SK-N-SH treated with all-trans-retinoic acid at 6 μM for 48 hours (cell line): ENCODE measurements at regions not wholly inside any gene's neighbourhood (a gene's known extent, or its start where the extent isn't known, plus 50 kb on each side); places are given as distances from the start of the nearest gene placed in this dataset.
A peak's percentile ranks its signal among the peaks of the same experiment; 100 is the strongest.

ENCODE experiments used
- ATAC-seq: fragments of 200-7000 bp; cut with Tn5 transposase; 3 replicates; pipeline ENCODE4 v1.9.1; 2020; ENCODE audit warnings: mild to moderate bottlenecking, moderate library complexity
- ARNTL ChIP-seq: fragments of 450-650 bp; formaldehyde crosslinking; IDR thresholded peaks from 2 replicates; pipeline ENCODE4 v1.5.0; 2020; ENCODE audit warnings: low read depth, mild to moderate bottlenecking, moderate library complexity, borderline replicate concordance
- BACH2 ChIP-seq: fragments of 250-450 bp; sonication (Bioruptor Pico); IDR thresholded peaks from 2 replicates; pipeline ENCODE4 v1.9.0; 2021; ENCODE audit warnings: mild to moderate bottlenecking, borderline replicate concordance
- CSDC2 ChIP-seq: fragments of 250-450 bp; sonication (Bioruptor Pico); IDR thresholded peaks from 2 replicates; pipeline ENCODE4 v1.5.0; 2020; ENCODE audit warnings: mild to moderate bottlenecking, moderate library complexity
- ESRRG ChIP-seq: fragments of 250-450 bp; sonication (Bioruptor Pico); IDR thresholded peaks from 2 replicates; pipeline ENCODE4 v1.6.1; 2021; ENCODE audit warnings: mild to moderate bottlenecking
- GLIS3 ChIP-seq: fragments of 250-450 bp; sonication (Bioruptor Pico); IDR thresholded peaks from 2 replicates; pipeline ENCODE4 v1.5.0; 2020; ENCODE audit warnings: mild to moderate bottlenecking, moderate library complexity
- ISL1 ChIP-seq: fragments of 250-450 bp; sonication (Bioruptor Pico); IDR thresholded peaks from 2 replicates; pipeline ENCODE4 v2.1.2; 2022; ENCODE audit warnings: mild to moderate bottlenecking, moderate library complexity
- OSR1 ChIP-seq: fragments of 250-450 bp; sonication (Bioruptor Pico); IDR thresholded peaks from 2 replicates; pipeline ENCODE4 v1.8.0; 2022; ENCODE audit warnings: moderate library complexity, mild to moderate bottlenecking, inconsistent platforms
- RARB ChIP-seq: fragments of 250-450 bp; sonication (Bioruptor Pico); IDR thresholded peaks from 2 replicates; pipeline ENCODE4 v1.8.0; 2021; ENCODE audit warnings: mild to moderate bottlenecking, moderate library complexity
- SNAI2 ChIP-seq: fragments of 250-450 bp; sonication (Bioruptor Pico); IDR thresholded peaks from 2 replicates; pipeline ENCODE4 v1.5.0; 2020; ENCODE audit warnings: mild to moderate bottlenecking, moderate library complexity
- TCF4 ChIP-seq: fragments of 250-450 bp; sonication (Bioruptor Pico); IDR thresholded peaks from 2 replicates; pipeline ENCODE4 v1.8.0; 2021; ENCODE audit warnings: mild to moderate bottlenecking, moderate library complexity, borderline replicate concordance
- TOX ChIP-seq: fragments of 250-450 bp; sonication (Bioruptor Pico); IDR thresholded peaks from 2 replicates; pipeline ENCODE4 v1.8.0; 2021; ENCODE audit warnings: mild to moderate bottlenecking, moderate library complexity, borderline replicate concordance
- ZC3H10 ChIP-seq: fragments of 250-450 bp; sonication (Bioruptor Pico); IDR thresholded peaks from 2 replicates; pipeline ENCODE4 v1.5.1; 2021; ENCODE audit warnings: mild to moderate bottlenecking, moderate library complexity
- ZFP3 ChIP-seq: fragments of 250-450 bp; sonication (Bioruptor Pico); IDR thresholded peaks from 2 replicates; pipeline ENCODE4 v1.5.0; 2020; ENCODE audit warnings: mild to moderate bottlenecking, moderate library complexity
- ZFP30 ChIP-seq: fragments of 450-650 bp; formaldehyde crosslinking; IDR thresholded peaks from 2 replicates; pipeline ENCODE4 v1.5.0; 2022; ENCODE audit warnings: mild to moderate bottlenecking, moderate library complexity
- ZNF565 ChIP-seq: fragments of 450-650 bp; formaldehyde crosslinking; conservative IDR thresholded peaks from 2 replicates; pipeline ENCODE4 v1.5.0; 2020; ENCODE audit warnings: low read depth, mild to moderate bottlenecking, moderate library complexity
- ZNF70 ChIP-seq: fragments of 450-650 bp; formaldehyde crosslinking; IDR thresholded peaks from 2 replicates; pipeline ENCODE4 v1.5.0; 2020; ENCODE audit warnings: mild to moderate bottlenecking, moderate library complexity
- ZNF8 ChIP-seq: fragments of 450-650 bp; formaldehyde crosslinking; IDR thresholded peaks from 2 replicates; pipeline ENCODE4 v1.5.0; 2020; ENCODE audit warnings: mild to moderate bottlenecking, moderate library complexity
- TF ChIP-seq, protein P1 (sequence below): fragments of 250-450 bp; sonication (Bioruptor Pico); IDR thresholded peaks from 2 replicates; pipeline ENCODE4 v1.5.1; 2020; ENCODE audit warnings: low read depth, mild to moderate bottlenecking, moderate library complexity
- TF ChIP-seq, protein P2 (sequence below): fragments of 250-450 bp; sonication (Bioruptor Pico); IDR thresholded peaks from 2 replicates; pipeline ENCODE4 v1.8.0; 2021; ENCODE audit warnings: low read depth, mild to moderate bottlenecking, moderate library complexity, borderline replicate concordance
- TF ChIP-seq, protein P3 (sequence below): fragments of 250-450 bp; sonication (Bioruptor Pico); IDR thresholded peaks from 2 replicates; pipeline ENCODE4 v1.5.1; 2021; ENCODE audit warnings: mild to moderate bottlenecking, moderate library complexity
- TF ChIP-seq, protein P4 (sequence below): fragments of 250-450 bp; sonication (Bioruptor Pico); IDR thresholded peaks from 2 replicates; pipeline ENCODE4 v1.5.0; 2020; ENCODE audit warnings: mild to moderate bottlenecking, moderate library complexity

DNA sequence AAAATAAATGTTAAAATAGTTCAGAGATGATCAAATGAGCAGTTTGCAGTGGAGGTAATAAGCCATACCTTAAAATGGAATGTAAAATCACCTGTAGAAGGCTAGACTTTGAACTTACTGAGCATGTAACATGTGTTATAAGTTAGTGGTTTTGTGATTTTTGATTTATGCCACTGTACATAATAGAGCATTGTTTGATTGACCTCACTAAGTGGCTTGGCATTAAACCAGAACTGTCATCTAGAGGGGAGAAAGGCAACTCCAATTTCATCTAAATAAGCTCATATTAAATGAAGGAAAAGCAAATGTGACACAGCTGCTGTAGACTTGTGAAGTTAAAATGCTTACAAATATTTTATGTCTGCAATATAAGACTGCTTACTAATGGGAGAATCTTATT, 387.9 kb downstream of the ZIC1 start (continued):
- TF ChIP-seq, protein P1, sequence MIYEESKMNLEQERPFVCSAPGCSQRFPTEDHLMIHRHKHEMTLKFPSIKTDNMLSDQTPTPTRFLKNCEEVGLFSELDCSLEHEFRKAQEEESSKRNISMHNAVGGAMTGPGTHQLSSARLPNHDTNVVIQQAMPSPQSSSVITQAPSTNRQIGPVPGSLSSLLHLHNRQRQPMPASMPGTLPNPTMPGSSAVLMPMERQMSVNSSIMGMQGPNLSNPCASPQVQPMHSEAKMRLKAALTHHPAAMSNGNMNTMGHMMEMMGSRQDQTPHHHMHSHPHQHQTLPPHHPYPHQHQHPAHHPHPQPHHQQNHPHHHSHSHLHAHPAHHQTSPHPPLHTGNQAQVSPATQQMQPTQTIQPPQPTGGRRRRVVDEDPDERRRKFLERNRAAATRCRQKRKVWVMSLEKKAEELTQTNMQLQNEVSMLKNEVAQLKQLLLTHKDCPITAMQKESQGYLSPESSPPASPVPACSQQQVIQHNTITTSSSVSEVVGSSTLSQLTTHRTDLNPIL (CRISPR knock-in tag): no peak
- TF ChIP-seq TCF4 (CRISPR knock-in tag) (peak; percentile 37; the same call in 1 of the 2 replicates), ZNF70 (CRISPR knock-in tag) (no peak), OSR1 (CRISPR knock-in tag) (no peak), GLIS3 (CRISPR knock-in tag) (no peak), TOX (CRISPR knock-in tag) (peak; percentile 55; the same call in 1 of the 2 replicates), ARNTL (no peak), ZNF8 (CRISPR knock-in tag) (no peak)

DNA sequence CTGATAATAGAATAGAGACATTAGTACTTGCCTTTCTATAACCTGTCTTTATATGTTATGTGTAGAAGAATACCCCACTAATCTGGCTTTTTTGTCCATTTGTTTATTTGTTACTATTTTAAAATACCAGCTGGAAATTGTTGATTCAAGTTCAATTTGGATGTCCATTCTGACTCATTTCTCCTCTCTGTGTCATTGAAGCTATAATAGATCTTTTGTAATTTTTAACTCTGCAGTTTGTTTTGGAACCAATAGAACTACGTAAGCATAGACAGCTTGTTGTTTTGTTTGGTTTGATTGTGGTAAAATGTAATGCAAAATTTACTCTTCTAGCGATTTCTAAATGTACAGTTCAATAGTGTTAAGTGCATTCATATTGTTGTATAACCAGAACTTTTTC, 390.4 kb downstream of the ZIC1 start:
- no peak for ATAC-seq
- TF ChIP-seq ZC3H10 (CRISPR knock-in tag) (no peak), TCF4 (CRISPR knock-in tag) (no peak)

DNA sequence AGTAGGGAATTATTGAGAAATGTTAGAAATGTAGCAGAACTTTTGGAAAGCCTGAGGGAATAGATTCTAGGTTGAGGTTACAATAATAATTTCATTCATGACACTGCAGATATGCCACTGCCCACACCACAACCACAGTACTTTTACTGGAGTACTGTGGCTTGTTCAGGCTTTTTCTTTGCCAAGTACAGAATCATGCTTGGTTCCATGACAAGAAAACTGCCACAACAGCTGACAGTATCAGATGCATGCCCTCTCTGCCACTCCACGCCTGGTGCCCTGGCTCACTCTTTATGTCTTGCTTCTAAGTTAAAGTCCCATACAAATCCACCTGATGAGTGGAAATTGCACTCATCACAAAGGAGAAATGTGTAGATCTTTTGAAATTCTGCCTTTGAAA, 398.6 kb downstream of the ZIC1 start:
- no peak for ATAC-seq
- TF ChIP-seq SNAI2 (CRISPR knock-in tag) (no peak), ISL1 (no peak), OSR1 (CRISPR knock-in tag) (no peak), ZNF8 (CRISPR knock-in tag) (no peak), ZFP3 (CRISPR knock-in tag) (no peak), RARB (CRISPR knock-in tag) (no peak), ZNF565 (CRISPR knock-in tag) (no peak), ZC3H10 (CRISPR knock-in tag) (no peak), CSDC2 (no peak), ARNTL (no peak), BACH2 (no peak), ZFP30 (CRISPR knock-in tag) (no peak), ESRRG (CRISPR knock-in tag) (no peak), TOX (CRISPR knock-in tag) (no peak), ZNF70 (CRISPR knock-in tag) (no peak)
- TF ChIP-seq, protein P1 (CRISPR knock-in tag): no peak
- TF ChIP-seq, protein P2, sequence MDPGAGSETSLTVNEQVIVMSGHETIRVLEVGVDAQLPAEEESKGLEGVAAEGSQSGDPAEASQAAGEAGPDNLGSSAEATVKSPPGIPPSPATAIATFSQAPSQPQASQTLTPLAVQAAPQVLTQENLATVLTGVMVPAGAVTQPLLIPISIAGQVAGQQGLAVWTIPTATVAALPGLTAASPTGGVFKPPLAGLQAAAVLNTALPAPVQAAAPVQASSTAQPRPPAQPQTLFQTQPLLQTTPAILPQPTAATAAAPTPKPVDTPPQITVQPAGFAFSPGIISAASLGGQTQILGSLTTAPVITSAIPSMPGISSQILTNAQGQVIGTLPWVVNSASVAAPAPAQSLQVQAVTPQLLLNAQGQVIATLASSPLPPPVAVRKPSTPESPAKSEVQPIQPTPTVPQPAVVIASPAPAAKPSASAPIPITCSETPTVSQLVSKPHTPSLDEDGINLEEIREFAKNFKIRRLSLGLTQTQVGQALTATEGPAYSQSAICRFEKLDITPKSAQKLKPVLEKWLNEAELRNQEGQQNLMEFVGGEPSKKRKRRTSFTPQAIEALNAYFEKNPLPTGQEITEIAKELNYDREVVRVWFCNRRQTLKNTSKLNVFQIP (CRISPR knock-in tag): no peak
- TF ChIP-seq, protein P3, sequence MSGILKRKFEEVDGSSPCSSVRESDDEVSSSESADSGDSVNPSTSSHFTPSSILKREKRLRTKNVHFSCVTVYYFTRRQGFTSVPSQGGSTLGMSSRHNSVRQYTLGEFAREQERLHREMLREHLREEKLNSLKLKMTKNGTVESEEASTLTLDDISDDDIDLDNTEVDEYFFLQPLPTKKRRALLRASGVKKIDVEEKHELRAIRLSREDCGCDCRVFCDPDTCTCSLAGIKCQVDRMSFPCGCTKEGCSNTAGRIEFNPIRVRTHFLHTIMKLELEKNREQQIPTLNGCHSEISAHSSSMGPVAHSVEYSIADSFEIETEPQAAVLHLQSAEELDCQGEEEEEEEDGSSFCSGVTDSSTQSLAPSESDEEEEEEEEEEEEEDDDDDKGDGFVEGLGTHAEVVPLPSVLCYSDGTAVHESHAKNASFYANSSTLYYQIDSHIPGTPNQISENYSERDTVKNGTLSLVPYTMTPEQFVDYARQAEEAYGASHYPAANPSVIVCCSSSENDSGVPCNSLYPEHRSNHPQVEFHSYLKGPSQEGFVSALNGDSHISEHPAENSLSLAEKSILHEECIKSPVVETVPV (CRISPR knock-in tag): no peak

DNA sequence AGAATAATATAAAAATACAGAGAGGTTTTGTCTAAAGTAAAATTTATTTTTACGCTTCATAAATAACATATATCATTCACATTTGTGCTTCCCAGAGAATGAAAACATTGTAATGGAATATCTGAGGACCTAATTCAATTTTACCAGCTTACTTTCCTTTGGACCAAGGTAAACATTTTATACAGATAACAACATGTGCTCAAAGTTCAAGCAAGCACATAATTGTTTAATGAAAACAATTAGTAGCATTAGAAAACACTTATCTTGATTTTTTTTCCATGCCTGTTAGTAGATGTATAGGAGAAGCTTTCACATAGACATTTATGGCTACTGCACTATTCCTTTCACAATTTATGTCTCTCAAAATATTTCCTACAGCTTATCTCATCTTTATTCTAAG, 400.0 kb downstream of the ZIC1 start:
- ATAC-seq: no peak
- TF ChIP-seq TCF4 (CRISPR knock-in tag) (peak; percentile 92), ZC3H10 (CRISPR knock-in tag) (no peak), ZFP30 (CRISPR knock-in tag) (no peak), ZFP3 (CRISPR knock-in tag) (no peak), ISL1 (peak; percentile 34; the same call in 1 of the 2 replicates), RARB (CRISPR knock-in tag) (no peak)
- TF ChIP-seq, protein P4, sequence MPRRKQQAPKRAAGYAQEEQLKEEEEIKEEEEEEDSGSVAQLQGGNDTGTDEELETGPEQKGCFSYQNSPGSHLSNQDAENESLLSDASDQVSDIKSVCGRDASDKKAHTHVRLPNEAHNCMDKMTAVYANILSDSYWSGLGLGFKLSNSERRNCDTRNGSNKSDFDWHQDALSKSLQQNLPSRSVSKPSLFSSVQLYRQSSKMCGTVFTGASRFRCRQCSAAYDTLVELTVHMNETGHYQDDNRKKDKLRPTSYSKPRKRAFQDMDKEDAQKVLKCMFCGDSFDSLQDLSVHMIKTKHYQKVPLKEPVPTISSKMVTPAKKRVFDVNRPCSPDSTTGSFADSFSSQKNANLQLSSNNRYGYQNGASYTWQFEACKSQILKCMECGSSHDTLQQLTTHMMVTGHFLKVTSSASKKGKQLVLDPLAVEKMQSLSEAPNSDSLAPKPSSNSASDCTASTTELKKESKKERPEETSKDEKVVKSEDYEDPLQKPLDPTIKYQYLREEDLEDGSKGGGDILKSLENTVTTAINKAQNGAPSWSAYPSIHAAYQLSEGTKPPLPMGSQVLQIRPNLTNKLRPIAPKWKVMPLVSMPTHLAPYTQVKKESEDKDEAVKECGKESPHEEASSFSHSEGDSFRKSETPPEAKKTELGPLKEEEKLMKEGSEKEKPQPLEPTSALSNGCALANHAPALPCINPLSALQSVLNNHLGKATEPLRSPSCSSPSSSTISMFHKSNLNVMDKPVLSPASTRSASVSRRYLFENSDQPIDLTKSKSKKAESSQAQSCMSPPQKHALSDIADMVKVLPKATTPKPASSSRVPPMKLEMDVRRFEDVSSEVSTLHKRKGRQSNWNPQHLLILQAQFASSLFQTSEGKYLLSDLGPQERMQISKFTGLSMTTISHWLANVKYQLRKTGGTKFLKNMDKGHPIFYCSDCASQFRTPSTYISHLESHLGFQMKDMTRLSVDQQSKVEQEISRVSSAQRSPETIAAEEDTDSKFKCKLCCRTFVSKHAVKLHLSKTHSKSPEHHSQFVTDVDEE (CRISPR knock-in tag): peak; percentile 81
- TF ChIP-seq, protein P2 (CRISPR knock-in tag): no peak
